ENCODE measurements at regions not wholly inside any gene's neighbourhood (a gene's known extent, or its start where the extent isn't known, plus 50 kb on each side); places are given as distances from the start of the nearest gene placed in this dataset.
A peak's percentile ranks its signal among the peaks of the same experiment; 100 is the strongest.
"Not testable (repeated sequence)": the region's sequence is repeated elsewhere in the genome, so short reads cannot be mapped to it uniquely, and the experiment has no call there.

GRCh38 chr5:122674385-122674784 is 100.5 kb upstream of the SNX2 start:
- DNase-seq = no peak

DNA sequence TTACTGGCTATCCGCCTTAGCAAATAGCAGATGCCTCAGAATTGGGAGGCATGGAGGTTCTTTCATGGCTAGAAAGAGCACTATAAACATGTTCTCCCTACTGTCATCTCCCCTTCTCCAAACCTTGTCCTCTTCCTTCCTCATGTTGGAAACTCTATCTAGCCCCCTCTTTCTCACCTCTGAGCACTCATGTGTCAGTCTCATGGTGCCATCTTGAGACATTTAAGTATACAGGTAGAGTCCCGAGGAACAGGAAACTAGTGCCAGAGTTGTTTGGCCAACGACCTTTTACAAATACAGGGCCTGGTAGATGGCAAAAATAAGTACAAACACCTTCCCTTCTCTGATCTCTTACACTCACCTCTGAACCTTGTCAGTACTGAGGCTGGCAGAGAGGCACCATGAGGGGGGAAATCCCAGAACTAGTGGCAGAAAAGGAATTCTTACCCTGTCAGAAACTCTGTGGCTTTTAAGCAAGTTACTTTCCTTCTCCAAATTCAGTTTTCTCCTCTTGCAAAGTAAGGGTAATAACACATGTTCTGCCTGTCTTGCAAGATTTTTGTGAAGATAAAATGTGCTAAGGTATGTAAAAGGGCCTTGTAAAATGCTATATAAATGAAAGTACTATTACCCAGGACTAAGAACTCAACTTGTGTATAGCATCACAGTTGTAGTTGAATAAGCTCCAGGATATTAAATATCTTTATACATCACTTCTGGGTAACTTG is 94.1 kb upstream of the SNX2 start:
- no peak for DNase-seq

DNA sequence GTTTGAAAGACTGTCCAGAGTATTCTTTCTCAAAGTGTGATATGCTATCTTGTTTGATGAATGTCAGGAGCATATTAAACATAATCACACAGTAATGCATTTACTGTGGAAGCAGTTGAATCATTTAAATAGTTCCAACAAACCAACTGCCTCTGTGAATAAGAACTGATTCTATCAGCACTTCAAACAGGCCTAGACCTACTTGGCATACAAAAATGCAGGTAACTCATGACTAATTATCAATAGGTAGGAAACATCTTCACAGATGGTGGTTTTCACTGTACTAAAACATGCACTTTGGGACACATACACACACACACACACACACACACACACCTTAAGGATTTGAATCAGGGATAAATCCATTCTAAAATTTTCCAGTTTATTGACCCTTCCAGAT is 91.2 kb upstream of the SNX2 start:
- DNase-seq = no peak

DNA sequence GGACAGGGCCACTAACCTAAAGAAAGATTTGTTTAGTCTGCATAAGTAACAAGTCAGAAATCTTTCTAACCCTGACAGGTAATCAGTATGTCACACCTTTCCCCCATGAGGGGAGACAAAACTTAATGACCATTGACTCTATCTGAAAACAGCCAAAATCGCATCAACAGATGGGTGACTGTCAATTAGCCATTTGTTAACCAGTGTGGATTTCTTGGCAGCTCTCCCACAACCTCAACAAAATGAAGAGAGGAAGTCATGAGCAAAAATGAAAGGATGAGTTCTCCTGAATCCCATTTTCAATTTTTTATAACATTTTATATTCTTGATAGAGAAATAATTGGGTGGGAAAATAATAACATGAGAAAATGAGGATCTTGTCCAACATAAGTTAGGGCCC is 84.6 kb upstream of the SNX2 start:
- DNase-seq = no peak

GRCh38 chr5:122691931-122692330 is 82.9 kb upstream of the SNX2 start:
- DNase-seq = no peak

DNA sequence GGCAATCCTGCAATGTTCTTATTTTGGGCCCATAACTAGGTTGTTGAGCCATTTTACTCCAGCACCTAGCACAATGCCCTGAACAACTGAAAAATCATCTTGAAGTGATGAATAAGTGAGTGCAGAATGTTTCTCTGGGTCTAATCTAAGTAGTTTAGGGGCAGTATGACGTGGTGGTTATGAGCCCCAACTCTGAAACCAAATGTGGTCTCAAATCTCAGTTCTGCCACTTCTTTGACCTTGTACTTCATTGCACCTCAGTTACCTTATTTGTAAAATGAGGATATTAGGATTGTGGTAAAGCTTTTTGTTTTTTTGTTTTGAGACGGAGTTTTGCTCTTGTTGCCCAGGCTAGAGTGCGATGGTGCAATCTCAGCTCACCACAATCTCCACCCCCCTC is 80.9 kb upstream of the SNX2 start:
- no peak for DNase-seq

- no peak for DNase-seq
Measured at GRCh38 chr5:122694884-122695283, 80.0 kb upstream of the SNX2 start.

DNA sequence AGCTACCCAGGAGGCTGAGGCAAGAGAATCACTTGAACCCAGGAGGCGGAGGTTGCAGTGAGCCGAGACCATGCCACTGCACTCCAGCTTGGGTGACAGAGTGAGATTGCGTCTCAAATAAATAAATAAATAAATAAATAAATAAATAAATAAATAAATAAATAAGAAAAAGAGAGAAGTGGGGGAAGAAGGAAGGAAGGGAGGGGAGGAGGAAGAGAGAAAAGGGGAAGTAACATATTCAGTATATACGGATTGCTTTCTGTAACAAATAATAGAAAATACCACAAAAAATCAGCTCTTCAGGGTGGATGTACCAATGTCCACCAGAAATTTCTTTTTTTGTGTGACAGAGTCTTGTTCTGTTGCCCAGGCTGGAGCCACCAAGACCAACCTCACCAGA is 78.1 kb upstream of the SNX2 start:
- DNase-seq = not testable (repeated sequence)

DNA sequence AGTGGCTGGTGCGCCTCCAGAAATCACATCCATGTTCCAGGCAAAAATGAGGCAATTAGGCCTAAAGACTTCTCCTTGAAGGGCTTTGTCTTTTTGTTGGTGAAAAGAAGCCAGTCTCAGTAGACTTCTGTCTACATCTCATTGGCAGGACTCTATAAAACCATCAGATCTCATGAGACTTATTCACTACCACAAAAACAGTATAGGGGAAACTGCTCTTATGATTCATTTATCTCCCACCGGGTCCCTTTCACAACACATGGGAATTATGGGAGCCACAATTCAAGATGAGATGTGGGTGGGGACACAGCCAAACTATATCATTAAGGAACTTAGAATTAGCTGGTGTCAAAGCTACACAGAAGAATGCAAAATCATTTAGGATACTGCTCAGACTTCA is 77.7 kb upstream of the SNX2 start:
- no peak for DNase-seq

DNA sequence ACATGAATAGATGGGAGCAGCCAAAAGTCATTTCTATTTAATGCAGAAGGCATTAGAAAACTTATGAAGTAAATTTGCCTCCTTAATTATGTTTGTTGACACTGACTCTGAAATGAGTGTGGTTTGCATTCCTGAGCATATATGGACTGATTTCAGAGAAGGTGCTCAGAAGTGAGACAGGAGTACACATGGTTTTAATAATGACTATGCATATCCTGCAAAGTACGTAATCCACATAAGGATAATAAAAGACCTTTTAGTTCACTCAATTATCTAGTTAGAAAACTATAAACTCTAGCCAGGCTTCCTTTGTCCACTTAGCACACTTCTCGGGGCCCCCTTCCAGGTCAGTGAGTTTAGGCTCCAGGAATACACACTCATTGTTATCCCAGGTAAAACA is 75.7 kb upstream of the SNX2 start:
- DNase-seq = no peak

DNA sequence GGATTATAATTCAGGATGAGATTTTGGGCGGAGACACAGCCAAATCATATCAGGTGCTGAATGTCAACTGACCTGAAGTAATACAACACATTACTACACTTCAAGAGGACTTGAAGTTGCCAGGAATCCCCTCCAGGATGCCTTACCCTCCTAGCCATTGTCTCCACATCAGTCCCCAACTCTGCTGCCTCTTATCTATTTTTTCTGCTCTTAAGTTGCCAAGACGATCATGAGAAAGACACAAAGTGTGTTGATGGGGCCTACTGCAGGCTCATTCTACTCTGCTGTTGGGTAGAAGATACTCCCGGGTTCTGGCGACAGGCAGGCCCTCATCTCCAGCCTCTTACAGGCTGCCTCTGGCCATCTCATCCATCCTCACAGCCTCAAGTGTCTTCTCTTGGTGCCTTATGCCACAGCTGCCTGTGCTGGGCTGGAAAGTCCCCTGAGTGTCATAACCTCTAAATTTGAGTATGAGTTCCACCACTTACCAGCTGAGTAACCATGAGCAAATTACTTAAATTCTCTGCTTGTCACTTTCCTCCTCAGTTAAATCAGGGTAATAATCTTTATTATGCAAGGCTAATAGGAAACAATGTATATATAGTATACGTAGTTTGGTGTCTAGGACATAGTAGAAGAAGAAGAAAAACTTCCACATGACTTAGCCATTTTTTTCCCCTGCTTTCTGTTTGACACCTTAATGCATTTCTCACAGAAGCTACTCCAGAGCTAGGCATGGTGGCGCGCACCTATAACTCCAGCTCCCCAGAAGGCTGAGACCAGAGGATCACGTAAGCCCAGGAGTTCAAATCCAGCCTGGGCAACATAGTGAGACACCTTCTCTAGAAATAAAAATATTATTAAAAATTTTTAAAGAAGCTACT is 73.0 kb upstream of the SNX2 start:
- no peak for DNase-seq

DNA sequence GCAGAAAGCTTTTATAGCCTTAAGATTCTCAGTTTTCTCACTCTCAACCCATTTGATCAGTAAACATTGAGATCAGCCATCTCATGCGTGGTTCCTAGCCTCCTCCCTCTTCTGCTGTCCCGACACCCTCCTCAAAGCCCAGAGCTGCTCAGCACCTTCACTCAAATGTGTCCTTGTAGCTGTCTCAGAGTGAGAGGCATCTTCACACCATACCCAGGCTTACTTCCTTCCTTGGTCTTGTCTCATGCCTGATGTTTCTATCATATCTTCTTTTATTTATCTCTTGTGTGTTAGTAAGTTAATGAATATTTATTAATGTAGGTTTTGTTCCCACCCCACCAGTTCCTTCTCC is 72.4 kb upstream of the SNX2 start:
- DNase-seq = no peak

DNA sequence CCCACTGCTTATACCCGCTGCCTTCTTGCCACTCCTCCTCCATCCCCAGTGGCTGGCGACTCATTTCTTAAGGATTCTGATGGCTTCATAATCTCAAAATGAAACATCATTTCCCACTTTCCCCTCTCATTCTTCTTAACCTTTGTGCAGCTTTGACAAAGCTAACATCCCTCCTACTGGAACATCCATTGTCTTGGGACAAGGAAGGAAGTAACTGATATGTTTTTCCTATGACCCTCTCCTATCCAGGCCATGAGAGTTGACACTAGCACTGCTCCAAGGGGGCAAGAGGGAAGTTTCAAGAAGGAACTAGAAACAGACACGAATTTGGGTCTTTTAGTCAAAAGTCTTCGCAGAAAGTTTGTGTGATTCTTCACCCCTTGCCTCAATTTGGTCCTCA is 71.7 kb upstream of the SNX2 start:
- no peak for DNase-seq

DNA sequence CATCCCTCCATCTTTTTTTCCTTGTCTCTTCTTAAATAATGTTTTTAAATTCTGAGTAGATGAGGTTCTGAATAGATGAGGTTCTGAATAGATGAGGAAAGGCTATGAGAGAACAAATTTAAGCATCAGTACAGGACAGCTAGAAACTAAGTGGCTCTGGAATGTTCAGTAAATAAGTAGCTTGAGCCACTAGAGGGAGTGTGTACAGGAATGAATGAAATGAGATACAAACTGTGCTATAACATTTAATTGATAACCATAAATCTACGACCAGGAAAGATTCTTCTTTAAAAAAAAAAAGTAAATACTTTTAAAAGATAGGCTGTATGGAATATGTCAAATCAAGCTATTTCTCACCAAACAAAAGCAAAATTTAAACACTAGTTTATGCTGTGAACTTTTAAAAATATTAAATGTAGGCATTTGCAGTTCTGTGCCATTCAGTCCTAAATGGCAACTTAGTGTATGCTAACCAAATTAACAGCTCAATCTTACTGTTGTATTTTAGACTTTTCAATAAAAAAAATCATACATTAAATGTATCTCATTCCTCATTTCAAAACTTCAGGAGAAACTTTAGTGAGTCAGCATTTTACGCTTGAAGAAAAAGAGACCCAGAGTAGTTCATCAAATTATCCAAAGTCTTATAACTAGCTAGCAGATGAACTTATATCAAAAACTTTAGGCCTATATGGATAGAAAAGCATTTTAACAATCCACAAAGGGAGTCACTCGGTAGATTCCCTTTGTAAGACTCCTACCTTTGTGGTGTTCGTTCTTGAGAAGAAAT is 70.4 kb upstream of the SNX2 start:
- DNase-seq = peak; percentile 29

GRCh38 chr5:122705851-122706250 is 69.0 kb upstream of the SNX2 start:
- no peak for DNase-seq

- DNase-seq = no peak
Measured at GRCh38 chr5:122707796-122708195, 67.1 kb upstream of the SNX2 start.

GRCh38 chr5:122713041-122713440 is 61.8 kb upstream of the SNX2 start:
- DNase-seq = no peak

- DNase-seq = no peak
Measured at GRCh38 chr5:122715095-122715494, 59.8 kb upstream of the SNX2 start.

DNA sequence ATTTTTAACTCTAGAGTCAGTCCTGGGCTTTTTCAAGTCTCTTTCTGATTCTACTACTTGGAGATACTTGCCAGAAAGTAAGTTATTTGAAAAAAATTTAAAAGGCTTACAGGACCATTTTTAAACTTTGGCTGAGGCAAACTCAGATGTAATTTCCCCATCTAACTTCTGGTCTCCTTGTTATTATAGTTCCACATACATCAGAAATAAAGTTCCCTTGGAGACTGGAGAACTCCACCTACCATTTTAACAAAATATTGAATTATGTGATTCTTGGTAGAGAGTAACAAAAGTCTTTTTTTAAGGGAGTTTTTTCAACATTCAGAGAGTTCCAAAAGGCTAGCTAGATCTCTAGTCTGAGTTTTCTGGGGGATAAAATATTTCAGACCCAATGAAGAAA is 56.3 kb upstream of the SNX2 start:
- no peak for DNase-seq

GRCh38 chr5:122719991-122720746 is 54.7 kb upstream of the SNX2 start:
- DNase-seq = no peak

GRCh38 chr5:122721127-122721526 is 53.8 kb upstream of the SNX2 start:
- DNase-seq = no peak

GRCh38 chr5:122722341-122722740 is 52.5 kb upstream of the SNX2 start:
- no peak for DNase-seq

All from CD4-positive, alpha-beta T cell treated with Interleukin-17A for 1 hour (primary cell).